Nephron (organoid): ENCODE measurements at regions not wholly inside any gene's neighbourhood (a gene's known extent, or its start where the extent isn't known, plus 50 kb on each side); places are given as distances from the start of the nearest gene placed in this dataset.
A peak's percentile ranks its signal among the peaks of the same experiment; 100 is the strongest.

Experiments
- H3K27ac Mint-ChIP-seq, 3 experiments: 2 replicates each; pipeline ENCODE4 v1.8.0; 2020; ENCODE audit warnings: mixed read lengths in 3 of 3, mild to moderate bottlenecking in 2 of 3, moderate library complexity in 1 of 3
- H3K27me3 Mint-ChIP-seq: 2 replicates; pipeline ENCODE4 v1.8.0; 2021; ENCODE audit warnings: low read depth, mild to moderate bottlenecking, moderate library complexity, mixed read lengths
- H3K36me3 Mint-ChIP-seq: 2 replicates; pipeline ENCODE4 v1.8.0; 2020; ENCODE audit warnings: low read depth, mixed read lengths
- H3K4me1 Mint-ChIP-seq: 2 replicates; pipeline ENCODE4 v1.8.0; 2020; ENCODE audit warnings: mixed read lengths
- H3K4me3 Mint-ChIP-seq, 3 experiments: 2 replicates each; pipeline ENCODE4 v1.8.0; 2020; ENCODE audit warnings: mild to moderate bottlenecking in 3 of 3, mixed read lengths in 3 of 3, moderate library complexity in 2 of 3
- H3K9me3 Mint-ChIP-seq: 2 replicates; pipeline ENCODE4 v1.8.0; 2020; ENCODE audit warnings: mixed read lengths
- TF ChIP-seq, protein P1 (sequence below), 3 experiments: fragments of 200-600 bp; sonication (generic); IDR thresholded peaks; one replicate each; pipeline ENCODE4 v1.5.0; 2021; ENCODE audit warnings: antibody characterized with exemption in 3 of 3; ENCODE audit not compliant: unreplicated experiment in 3 of 3

DNA sequence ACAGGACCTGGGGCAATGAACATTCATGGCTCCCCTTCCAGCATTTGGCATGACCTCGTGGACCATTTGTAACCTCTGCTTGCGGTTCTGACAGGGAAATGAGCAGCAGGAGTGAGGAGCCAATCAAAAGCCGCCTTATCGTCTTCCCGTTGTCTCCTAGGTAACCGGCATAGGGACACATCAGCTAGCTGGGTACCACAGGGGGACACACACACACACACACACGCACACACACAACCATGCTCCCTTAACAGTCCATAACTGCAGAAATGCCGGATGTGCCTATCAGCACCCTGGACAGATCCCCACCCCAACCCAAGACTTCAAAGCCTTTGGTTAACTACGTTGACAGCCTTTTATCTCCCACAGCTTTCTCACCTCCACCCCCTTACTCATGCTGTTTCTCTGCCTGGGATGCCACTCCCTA, 53.4 kb upstream of the CCDC174 start:
- Mint-ChIP-seq H3K9me3 (peaks cover 5% of the 10 kb centered on the region), H3K27me3 (peaks cover 68% of the 10 kb centered on the region), H3K27ac (no peak overlapping the region), H3K36me3 (peaks cover under 1% of the 10 kb centered on the region), H3K4me3 (no peak overlapping the region), H3K4me1 (no peaks in the 10 kb centered on the region)
- TF ChIP-seq, protein P1, sequence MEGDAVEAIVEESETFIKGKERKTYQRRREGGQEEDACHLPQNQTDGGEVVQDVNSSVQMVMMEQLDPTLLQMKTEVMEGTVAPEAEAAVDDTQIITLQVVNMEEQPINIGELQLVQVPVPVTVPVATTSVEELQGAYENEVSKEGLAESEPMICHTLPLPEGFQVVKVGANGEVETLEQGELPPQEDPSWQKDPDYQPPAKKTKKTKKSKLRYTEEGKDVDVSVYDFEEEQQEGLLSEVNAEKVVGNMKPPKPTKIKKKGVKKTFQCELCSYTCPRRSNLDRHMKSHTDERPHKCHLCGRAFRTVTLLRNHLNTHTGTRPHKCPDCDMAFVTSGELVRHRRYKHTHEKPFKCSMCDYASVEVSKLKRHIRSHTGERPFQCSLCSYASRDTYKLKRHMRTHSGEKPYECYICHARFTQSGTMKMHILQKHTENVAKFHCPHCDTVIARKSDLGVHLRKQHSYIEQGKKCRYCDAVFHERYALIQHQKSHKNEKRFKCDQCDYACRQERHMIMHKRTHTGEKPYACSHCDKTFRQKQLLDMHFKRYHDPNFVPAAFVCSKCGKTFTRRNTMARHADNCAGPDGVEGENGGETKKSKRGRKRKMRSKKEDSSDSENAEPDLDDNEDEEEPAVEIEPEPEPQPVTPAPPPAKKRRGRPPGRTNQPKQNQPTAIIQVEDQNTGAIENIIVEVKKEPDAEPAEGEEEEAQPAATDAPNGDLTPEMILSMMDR (IDR thresholded peaks at IDR 0.05; ENCODE audit: unreplicated experiment in 3 of 3): no peak

DNA sequence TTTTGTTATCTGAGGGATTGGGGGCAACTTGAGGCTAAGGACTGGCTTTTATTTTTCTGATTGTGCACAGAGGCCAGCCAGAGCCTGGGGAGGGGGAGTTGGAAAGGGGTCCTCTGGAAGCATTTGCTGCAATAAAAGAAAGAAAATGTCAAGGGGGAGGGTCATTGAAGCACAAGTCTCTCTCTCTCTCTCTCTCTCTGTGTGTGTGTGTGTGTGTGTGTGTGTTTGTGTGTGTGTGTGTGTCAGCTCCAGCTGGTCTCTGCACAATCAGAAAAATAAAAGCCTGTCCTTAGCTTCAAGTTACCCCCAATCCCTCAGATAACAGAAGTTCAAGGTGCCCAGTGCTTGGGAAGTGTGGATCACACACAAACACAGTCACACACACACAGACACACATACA, 52.1 kb upstream of the CCDC174 start:
- H3K27me3 Mint-ChIP-seq: peaks cover 73% of the 10 kb centered on the region
- H3K36me3 Mint-ChIP-seq: peaks cover 4% of the 10 kb centered on the region
- H3K9me3 Mint-ChIP-seq: peaks cover 8% of the 10 kb centered on the region
- no peak overlapping the region for H3K4me3 Mint-ChIP-seq
- no peaks in the 10 kb centered on the region for H3K4me1 Mint-ChIP-seq
- no peak overlapping the region for H3K27ac Mint-ChIP-seq
- TF ChIP-seq, protein P1 (IDR thresholded peaks at IDR 0.05; ENCODE audit: unreplicated experiment in 3 of 3): no peak

DNA sequence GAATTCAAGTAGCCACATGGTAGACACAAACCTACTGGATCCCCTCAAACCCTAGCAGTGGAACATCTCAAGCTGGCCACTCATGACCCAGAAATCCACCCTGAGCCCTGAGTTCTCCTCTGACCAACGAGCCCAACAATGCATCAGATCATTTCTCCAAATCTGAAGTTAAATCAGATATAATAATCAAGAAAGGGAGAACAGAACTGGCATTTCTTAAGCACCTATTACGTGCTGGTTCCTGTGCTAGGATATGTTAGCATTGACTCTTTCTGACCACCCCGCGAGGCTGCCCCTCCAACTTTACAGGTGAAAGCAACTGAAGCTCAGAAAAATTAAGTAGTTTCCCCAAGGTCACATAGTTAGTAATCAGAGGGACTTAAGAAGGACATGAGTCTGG, 51.5 kb upstream of the CCDC174 start:
- peaks cover 8% of the 10 kb centered on the region for H3K9me3 Mint-ChIP-seq

DNA sequence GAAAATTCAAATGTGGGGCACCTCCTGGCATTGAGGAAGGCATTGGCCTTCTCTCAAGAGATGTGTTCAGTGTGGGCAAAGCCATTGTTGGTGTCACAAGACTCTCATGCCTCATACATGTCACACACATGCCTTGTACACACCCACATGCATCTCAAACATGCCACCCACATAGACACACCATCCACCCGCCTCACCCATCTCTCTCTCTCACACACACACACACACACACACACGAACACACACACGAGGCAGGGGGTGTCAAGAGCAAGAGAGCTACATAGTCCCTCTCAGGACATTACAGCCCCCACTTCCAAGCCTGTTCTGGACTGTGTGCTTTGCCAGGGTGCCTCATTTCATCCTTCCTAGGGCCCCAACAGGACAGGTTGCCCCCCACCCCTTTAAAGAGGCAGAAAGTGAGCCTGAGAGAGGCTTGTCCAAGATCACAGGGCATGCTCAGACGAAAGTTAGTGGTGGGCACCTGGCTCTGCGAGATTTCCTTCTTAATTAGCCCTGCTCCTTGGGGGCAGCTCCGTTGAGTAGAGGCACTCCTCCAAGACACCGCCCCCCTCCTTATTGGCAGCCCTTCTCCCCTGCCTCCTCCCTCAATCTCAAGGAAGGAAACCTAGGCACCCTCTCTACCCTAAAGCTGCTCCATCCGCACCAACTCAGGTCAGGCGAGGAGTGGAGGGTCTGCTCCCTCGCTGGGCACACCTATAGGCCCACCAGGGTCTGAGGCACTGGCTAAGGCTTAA, 50.5 kb upstream of the CCDC174 start:
- no peak overlapping the region for H3K27ac Mint-ChIP-seq
- peaks cover 4% of the 10 kb centered on the region for H3K36me3 Mint-ChIP-seq
- no peaks in the 10 kb centered on the region for H3K4me1 Mint-ChIP-seq
- H3K4me3 Mint-ChIP-seq: no peak overlapping the region
- TF ChIP-seq, protein P1 (IDR thresholded peaks at IDR 0.05; ENCODE audit: unreplicated experiment in 3 of 3): no peak
- H3K9me3 Mint-ChIP-seq: peaks cover 8% of the 10 kb centered on the region
- H3K27me3 Mint-ChIP-seq: peaks cover 84% of the 10 kb centered on the region

More for the DNA sequence above, 51.5 kb upstream of the CCDC174 start:
- TF ChIP-seq, protein P1 (IDR thresholded peaks at IDR 0.05; ENCODE audit: unreplicated experiment in 3 of 3): no peak
- Mint-ChIP-seq H3K36me3 (peaks cover 4% of the 10 kb centered on the region), H3K27me3 (peaks cover 79% of the 10 kb centered on the region), H3K4me1 (no peaks in the 10 kb centered on the region), H3K4me3 (no peak overlapping the region), H3K27ac (no peak overlapping the region)

DNA sequence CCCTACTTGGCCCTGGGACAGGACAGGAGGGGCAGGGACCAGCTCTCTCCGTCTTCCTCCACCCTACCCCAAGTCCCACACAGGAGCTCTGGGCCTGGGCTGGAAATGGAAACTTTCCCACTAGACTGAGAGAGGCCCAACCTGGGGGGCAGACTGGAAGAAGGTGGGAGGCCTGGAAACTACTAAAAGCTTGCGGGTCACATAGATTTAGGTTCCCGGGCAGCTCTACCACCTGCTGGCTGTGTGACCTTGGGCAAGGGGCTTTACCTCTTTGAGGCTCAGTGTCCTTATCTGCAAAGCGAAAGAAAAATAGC, 49.9 kb upstream of the CCDC174 start:
- H3K36me3 Mint-ChIP-seq: peaks cover 4% of the 10 kb centered on the region
- H3K4me1 Mint-ChIP-seq: no peaks in the 10 kb centered on the region
- peaks cover 8% of the 10 kb centered on the region for H3K9me3 Mint-ChIP-seq
- H3K4me3 Mint-ChIP-seq: peak overlapping the region in 2 of 3 experiments; percentile 35 to 48
- peaks cover 88% of the 10 kb centered on the region for H3K27me3 Mint-ChIP-seq
- TF ChIP-seq, protein P1 (IDR thresholded peaks at IDR 0.05; ENCODE audit: unreplicated experiment in 3 of 3): no peak
- H3K27ac Mint-ChIP-seq: no peak overlapping the region
